ENCODE measurements at regions not wholly inside any gene's neighbourhood (a gene's known extent, or its start where the extent isn't known, plus 50 kb on each side); places are given as distances from the start of the nearest gene placed in this dataset.

- no TSS peak for BruUV-seq (replicated peaks)
- Histone ChIP-seq H3K9ac (ENCODE audit: insufficient read depth, low read depth, low read length) (no peak overlapping the region), H3K4me2 (ENCODE audit: low read depth, low read length) (no peak overlapping the region), H3K79me2 (ENCODE audit: insufficient read depth, low read length) (no peaks in the 10 kb centered on the region), H2AFZ (ENCODE audit: low read length) (no peak overlapping the region), H3K4me1 (ENCODE audit: insufficient read depth, low read length) (peaks cover 13% of the 10 kb centered on the region), H3K4me3 (replicated peaks in 1 of 3; ENCODE audit: insufficient read depth in 1 of 3, low read depth in 2 of 3, low read length in 3 of 3) (no peak overlapping the region; a peak in 1 of 6 replicates), H3K27ac (ENCODE audit: extremely low read length, insufficient read depth, low read length) (no peak overlapping the region), H3K9me3 (ENCODE audit: low read length) (no peaks in the 10 kb centered on the region), H3K27me3 (ENCODE audit: control insufficient read depth in 1 of 2, insufficient read depth in 2 of 2, low read length in 2 of 2) (peaks cover 9 to 72% of the 10 kb centered on the region in 2 experiments), H3K36me3 (replicated peaks in 1 of 2; ENCODE audit: control insufficient read depth in 1 of 2, insufficient read depth in 2 of 2, low read length in 2 of 2) (no peaks in the 10 kb centered on the region), H4K20me1 (ENCODE audit: insufficient read depth, low read length) (no peaks in the 10 kb centered on the region)
- in situ Hi-C loops (cut with HindIII; ENCODE audit: extremely low pct_ligation_motif_present, low pct_unique_long_range_greater_than_20kb) = no loop called here
- intact Hi-C loops (cut with micrococcal nuclease; ENCODE audit: unreplicated experiment) = no loop called here
- no peak for FAIRE-seq
- no peak for DNase-seq (ENCODE audit: low spot score)
- 30% methylated on average over 15 of the region's 18 CpGs for WGBS (ENCODE audit: low lambda C conversion rate)
- CTCF ChIA-PET (ENCODE audit: low intra/inter-chr PET ratio, low total read pairs) = no interaction called here
- TF ChIP-seq ZNF263 (CRISPR knock-in tag; IDR thresholded peaks at IDR 0.05) = peak; percentile 83
- no peak for TF ChIP-seq GPN1 (CRISPR knock-in tag; IDR thresholded peaks at IDR 0.05; ENCODE audit: borderline replicate concordance)
- no peak for TF ChIP-seq YY1 (IDR thresholded peaks at IDR 0.05; ENCODE audit: insufficient read depth, insufficient replicate concordance, low read depth, low read length)
- TF ChIP-seq ZNF644 (CRISPR knock-in tag; IDR thresholded peaks at IDR 0.05; ENCODE audit: low read depth) = no peak
- ATAC-seq = peak; percentile 33; the same call in 2 of the 3 replicates
- POLR2A ChIA-PET = no interaction called here
These were observed 407.2 kb upstream of the SHH start for GRCh38 chr7:156219307-156220077.

- peak; percentile 62 for ATAC-seq
- no peak for TF ChIP-seq REST (IDR thresholded peaks at IDR 0.05; ENCODE audit: borderline replicate concordance in 1 of 2, low read depth in 1 of 2, low read length in 2 of 2)
- TF ChIP-seq ZNF569 (CRISPR knock-in tag; IDR thresholded peaks at IDR 0.05; ENCODE audit: borderline replicate concordance) = no peak
- peak; percentile 51; the same call in 1 of the 2 replicates for TF ChIP-seq ZNF12 (CRISPR knock-in tag; IDR thresholded peaks at IDR 0.05)
- TF ChIP-seq YEATS2 (CRISPR knock-in tag; IDR thresholded peaks at IDR 0.05; ENCODE audit: borderline replicate concordance) = no peak
- TF ChIP-seq HNF4A (CRISPR knock-in tag; IDR thresholded peaks at IDR 0.05) = 0 out of 2 replicates have a peak, but pooled peaks have one; percentile 26
- TF ChIP-seq ZNF263 (CRISPR knock-in tag; IDR thresholded peaks at IDR 0.05) = peak; percentile 88
- TF ChIP-seq SMARCE1 (IDR thresholded peaks at IDR 0.05; ENCODE audit: borderline replicate concordance) = no peak
- 0 out of 2 replicates have a peak, but pooled peaks have one; percentile 33 for TF ChIP-seq SPEN (CRISPR knock-in tag; IDR thresholded peaks at IDR 0.05; ENCODE audit: low read depth)
These were observed 406.5 kb upstream of the SHH start for GRCh38 chr7:156218544-156219306.

More at GRCh38 chr7:156218544-156219306, 406.5 kb upstream of the SHH start:
- H3K79me2 ChIP-seq (ENCODE audit: insufficient read depth, low read length) = no peaks in the 10 kb centered on the region
- FAIRE-seq (no peak), DNase-seq (ENCODE audit: low spot score) (peak; percentile 16)
- peaks cover 9 to 79% of the 10 kb centered on the region in 2 experiments for H3K27me3 ChIP-seq (ENCODE audit: control insufficient read depth in 1 of 2, insufficient read depth in 2 of 2, low read length in 2 of 2)
- 9% methylated on average over 8 of the region's 13 CpGs for WGBS (ENCODE audit: low lambda C conversion rate)
- H3K36me3 ChIP-seq (replicated peaks in 1 of 2; ENCODE audit: control insufficient read depth in 1 of 2, insufficient read depth in 2 of 2, low read length in 2 of 2) = no peaks in the 10 kb centered on the region
- H2AFZ ChIP-seq (ENCODE audit: low read length) = no peak overlapping the region
- peak overlapping the region; percentile 16 for H3K4me2 ChIP-seq (ENCODE audit: low read depth, low read length)
- H3K9ac ChIP-seq (ENCODE audit: insufficient read depth, low read depth, low read length) = no peak overlapping the region
- ChIA-PET POLR2A (no interaction called here), CTCF (ENCODE audit: low intra/inter-chr PET ratio, low total read pairs) (no interaction called here)
- no peaks in the 10 kb centered on the region for H4K20me1 ChIP-seq (ENCODE audit: insufficient read depth, low read length)
- in situ Hi-C loops (cut with HindIII; ENCODE audit: extremely low pct_ligation_motif_present, low pct_unique_long_range_greater_than_20kb) = no loop called here
- no peak overlapping the region; a peak in 1 of 6 replicates for H3K4me3 ChIP-seq (replicated peaks in 1 of 3; ENCODE audit: insufficient read depth in 1 of 3, low read depth in 2 of 3, low read length in 3 of 3)
- H3K9me3 ChIP-seq (ENCODE audit: low read length) = no peaks in the 10 kb centered on the region
- peaks cover 13% of the 10 kb centered on the region for H3K4me1 ChIP-seq (ENCODE audit: insufficient read depth, low read length)
- intact Hi-C loops (cut with micrococcal nuclease; ENCODE audit: unreplicated experiment) = no loop called here
- BruUV-seq (replicated peaks) = no TSS peak
- H3K27ac ChIP-seq (ENCODE audit: extremely low read length, insufficient read depth, low read length) = no peak overlapping the region

Measured in HepG2 (cell line).